ELR (cell line): ENCODE measurements at regions not wholly inside any gene's neighbourhood (a gene's known extent, or its start where the extent isn't known, plus 50 kb on each side); places are given as distances from the start of the nearest gene placed in this dataset.
"Not testable (repeated sequence)": the region's sequence is repeated elsewhere in the genome, so short reads cannot be mapped to it uniquely, and the experiment has no call there.

Experiments
- DNase-seq: peaks from one replicate; pipeline ENCODE4 v3.0.0-alpha.2; 2015; ENCODE audit warnings: low read depth

DNA sequence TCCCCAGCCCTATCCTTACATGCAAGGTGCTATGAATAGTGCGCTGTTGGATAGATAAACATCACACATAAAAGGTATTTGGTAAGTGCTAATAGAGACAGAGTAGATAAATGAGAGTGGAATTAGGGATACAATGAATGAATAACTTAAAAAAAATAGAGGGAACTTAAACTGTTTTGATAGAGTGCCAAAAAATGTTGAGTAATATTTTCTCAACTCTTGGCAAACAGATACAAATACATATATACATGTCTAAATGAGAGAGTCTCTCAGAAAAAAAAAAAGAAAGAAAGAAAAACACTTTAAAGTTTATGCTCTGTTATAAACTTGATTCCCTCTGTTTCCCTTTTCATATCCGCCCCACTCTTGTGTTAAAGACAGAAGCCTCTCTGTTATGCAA lies 667.4 kb downstream of the ROBO2 start:
- no peak for DNase-seq

DNA sequence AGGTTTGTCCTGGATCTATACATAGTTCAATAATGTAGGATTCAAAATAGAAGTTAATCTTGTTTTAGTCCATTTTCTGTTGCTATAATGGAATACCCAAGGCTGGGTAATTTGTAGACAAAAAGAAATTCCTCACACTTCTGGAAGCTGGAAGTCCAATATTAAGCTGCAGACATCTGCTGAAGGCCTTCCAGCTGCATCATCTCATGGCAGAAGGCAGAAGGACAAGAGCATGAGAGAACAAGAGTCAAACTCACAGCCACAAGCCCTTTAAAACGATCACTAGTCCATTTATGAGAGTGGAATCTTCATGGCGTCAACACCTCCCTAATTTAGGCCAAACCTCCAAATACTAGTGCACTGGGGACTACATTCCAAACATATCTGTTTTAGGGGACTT lies 669.3 kb downstream of the ROBO2 start:
- DNase-seq, result no peak

DNA sequence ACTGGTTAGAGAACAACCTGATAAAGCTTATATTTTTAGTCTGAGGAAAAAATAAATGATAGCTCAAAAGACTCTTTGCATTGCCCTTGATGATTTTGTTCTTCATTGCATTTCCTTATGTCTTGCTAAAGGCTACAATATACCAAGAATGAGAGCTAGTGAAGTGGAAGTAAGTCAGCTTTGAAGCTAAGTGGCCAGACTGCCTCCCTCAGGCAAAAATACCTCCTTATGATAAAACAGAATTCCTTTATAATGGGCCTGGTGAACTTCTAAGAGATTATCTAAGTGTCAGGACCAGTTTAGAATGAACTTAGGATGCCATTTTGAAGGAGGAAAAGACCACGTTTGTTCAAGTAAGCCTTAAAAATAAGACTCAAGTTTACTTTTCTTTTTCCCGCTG lies 678.4 kb downstream of the ROBO2 start:
- no peak for DNase-seq

DNA sequence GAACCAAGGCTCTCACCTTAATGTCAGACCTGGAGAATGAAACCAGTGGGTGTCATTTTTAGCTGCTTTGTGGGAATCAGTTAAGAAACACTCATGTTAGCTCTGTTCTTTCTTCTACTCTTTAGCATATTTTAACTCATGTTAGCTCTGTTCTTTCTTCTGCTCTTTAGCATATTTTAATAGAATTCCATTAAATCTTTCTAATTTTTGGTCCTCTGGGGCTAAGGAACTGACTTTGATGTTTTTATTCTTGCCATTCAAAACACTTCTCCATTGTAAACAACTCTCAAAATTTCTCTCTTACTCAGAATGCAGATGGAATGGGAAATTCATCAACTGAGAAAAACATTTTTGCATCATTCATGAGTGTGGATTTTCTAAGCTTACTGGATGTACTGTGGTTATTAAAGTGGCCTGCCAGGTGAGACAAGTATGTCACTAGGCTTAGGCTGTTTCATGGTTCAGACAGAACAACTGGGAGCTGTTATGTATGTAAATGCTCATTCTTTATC lies 680.6 kb downstream of the ROBO2 start:
- no peak for DNase-seq

DNA sequence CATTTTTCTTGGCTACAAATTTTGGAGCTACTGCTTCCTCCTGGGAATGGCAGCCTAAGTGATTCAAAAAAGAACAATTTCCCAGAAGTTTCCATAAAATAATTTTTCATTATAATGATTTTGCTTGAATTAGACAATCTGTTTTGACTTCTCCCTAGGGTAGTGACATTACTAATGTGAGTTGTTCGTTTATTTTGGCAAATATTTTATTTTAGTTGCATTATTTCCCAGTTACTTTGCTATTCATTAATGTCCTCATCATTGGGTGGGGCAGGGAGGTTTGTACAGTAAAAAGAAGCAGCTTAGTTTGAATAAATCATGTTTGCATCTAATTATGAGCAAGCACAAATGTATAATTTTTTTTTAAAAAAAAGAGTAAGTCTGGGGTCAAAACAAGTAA lies 686.6 kb downstream of the ROBO2 start:
- DNase-seq, result no peak

DNA sequence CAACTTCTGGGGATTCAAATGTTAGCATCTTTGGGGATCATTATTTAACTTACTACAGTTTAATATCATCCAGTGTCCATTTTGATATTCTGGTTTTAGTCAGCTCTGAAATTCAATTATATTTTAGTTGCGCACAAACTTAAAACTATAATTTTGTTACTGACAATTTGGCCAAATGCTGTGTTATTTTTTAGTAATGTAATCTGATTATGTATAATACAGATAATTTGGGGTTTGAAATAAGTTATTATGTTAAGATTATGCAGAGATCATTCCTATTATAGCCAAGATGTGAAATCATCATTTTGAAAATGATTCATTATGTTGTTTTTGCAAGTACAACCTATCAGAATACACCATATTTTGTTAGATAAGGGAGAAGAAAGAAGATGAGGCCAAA lies 706.1 kb downstream of the ROBO2 start:
- no peak for DNase-seq

DNA sequence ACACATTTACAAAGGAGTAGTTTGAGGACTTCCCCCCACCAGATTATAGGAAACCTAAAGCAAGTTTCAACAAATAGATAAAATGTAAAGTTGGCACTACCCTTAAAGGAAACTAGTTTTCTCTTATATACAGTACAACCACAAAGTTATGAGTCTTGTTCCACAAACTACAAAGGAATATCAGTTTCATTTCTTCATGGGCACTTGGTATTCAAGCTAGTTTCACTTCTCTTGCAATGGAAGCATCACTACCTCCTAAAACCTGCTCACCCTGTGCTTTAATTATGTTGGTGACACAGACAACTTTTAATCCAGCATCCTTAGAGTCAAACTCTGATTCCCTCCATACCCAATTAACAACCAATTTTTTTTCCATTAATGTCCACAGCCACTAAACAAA lies 707.0 kb downstream of the ROBO2 start:
- DNase-seq, result no peak

DNA sequence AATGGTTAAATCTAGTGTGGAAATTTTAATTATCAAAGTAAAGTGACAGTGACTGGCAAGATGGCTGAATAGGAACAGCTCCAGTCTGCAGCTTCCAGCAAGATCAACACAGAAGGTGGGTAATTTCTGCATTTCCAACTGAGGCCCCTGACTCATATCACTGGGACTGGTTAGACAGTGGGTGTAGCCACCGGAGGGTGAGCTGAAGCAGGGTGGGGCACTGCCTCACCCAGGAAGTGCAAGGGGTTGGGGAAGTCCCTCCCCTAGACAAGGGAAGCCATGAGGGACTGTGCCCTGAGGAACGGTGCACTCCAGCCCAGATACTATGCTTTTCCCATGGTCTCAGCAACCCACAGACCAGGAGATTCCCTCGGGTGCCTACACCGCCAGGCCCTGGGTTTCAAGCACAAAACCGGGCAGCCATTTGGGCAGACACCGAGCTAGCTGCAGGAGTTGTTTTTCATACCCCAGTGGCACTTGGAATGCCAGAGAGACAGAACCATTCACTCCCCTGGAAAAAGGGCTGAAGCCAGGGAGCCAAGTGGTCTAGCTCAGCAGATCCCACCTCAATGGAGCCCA lies 716.6 kb downstream of the ROBO2 start:
- not testable (repeated sequence) for DNase-seq

DNA sequence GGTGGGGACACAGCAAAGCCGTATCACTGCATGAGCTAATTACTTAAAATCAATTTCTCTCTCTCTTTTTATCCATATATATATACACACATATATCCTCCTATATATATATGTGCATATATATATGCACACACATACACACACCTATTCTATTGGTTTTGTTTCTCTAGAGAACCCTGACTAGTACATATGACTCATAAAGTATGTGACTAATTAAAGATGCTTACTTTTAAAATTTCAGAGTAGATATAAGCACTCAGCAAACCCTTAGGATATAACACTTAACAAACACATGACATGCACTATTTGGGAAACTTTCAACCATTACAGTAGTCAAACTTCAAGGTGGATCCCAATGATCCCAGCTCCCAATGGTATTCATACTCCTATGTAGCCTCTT lies 732.6 kb downstream of the ROBO2 start:
- peak; percentile 2 for DNase-seq

DNA sequence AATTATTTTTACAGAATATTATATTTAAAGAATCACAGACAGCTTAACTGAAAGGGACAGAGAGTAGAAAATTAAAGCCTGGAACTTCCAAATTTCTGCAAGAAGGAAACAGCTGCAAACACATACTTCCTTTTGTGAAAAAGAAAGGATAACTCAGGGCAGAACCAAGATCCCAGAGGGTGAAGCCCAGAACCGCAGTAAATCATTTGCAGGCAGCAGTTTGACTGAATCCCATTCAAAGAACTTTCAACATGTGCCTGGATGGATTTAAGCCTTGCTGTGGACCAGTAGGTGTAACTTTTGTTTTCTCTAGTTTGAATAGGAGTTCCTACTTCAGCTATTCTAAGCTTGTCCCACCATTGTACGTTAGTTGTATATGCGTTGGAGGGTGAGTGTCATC lies 733.2 kb downstream of the ROBO2 start:
- DNase-seq, result no peak

DNA sequence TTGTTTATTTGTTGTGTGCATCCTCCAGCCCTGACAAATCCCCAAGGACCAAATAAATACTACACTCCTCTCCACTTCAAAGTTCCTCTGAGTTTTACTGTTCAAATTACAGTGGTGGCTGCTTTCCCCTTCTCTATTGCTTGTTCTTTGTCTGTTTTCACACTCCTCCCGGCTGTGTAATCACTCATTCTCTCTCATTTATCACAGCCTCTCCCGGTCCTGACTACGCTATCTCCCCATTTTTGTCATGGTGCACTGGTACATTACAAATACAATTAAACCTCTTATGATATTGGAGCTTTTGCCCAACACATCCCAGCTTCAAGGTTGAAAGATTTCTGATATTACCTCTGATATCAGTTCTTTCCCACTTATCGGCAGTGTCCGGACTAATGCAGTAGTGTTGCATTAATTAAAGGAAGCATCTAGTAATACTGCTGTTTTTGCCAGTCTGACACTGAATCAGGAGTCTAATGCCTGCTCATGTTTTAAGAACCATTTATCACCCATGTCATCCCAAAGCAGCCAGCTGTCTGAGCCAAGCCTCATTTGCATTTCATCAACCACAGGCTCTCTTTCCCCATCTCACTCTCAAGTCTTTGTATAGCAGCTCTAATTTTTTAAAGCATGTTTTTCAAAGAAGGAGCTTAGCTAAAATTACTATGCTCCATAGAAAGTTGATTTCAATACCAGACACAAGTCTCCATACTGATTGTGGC lies 740.5 kb downstream of the ROBO2 start:
- no peak for DNase-seq

DNA sequence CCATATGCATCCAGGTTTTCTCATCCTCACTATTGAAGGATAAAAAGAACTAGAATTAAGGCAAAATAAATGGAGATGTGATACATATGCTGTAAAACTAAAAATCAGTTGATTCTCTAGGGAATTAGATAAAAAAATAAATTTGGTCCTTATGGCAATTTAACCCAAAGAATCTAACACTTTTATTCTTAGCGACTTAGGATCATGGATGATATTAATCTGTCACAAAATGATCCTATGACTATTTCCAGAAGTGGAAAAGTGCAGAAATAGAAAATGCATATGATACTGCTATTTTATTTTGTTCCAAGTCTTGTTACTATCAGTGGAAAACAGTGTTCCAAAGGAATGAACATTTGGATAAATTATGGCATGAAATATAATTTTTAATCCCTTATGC lies 746.3 kb downstream of the ROBO2 start:
- no peak for DNase-seq

DNA sequence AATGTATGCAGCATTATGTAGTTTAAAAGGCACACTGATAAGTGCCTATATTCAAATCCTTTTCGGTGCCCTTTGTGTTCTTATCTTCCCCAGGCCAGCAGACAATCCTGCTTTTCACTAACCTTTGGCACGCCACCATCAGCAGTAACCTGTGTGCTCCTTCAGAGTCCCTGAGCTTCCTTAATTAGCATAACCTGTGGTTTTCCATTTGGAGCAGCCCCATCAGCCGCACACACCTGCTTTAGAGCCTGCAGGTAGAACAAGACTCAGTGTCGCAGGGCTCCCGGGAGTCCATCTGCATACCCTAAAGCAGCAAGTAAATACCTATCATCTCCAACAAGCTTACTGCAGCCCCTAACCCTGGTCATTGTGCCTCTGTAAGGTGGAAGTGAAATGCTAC lies 755.1 kb downstream of the ROBO2 start:
- no peak for DNase-seq

DNA sequence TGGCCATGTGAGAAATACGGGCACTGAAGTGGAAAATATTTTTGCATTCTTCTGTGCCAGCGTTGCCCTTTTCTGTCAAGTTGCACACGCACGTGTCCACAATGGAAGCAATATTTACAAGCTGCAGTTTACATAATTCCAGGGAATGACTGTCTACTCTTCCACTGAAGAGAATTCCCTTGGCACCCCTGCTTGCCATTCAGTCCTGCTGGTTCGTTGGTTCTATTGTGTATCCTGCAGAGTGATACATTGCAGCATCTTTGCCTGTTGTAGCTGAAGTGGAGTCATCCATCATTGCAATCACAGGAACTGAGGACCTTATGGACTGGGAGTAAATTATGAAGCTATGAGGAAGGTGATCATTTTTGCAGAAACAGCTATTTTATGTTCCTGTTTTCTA lies 759.4 kb downstream of the ROBO2 start:
- DNase-seq, result no peak

DNA sequence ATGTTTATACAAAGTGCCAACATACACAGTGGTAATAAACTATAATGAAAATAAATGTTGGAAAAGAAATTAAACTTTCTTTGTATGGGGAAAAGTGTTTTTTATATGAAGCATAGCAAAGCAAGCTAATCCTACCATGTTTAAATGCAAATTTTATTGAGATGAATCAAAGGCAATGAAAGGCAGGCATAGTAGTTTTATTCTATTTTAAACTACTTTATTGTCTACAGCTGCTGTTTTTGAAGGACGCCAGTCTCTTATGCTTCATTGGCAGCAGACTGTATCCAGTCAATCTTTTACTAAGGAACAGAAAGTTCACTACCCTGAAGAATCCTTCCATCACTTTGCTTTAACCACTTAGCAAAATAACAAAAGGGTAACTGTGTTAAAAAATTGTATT lies 761.0 kb downstream of the ROBO2 start:
- no peak for DNase-seq

DNA sequence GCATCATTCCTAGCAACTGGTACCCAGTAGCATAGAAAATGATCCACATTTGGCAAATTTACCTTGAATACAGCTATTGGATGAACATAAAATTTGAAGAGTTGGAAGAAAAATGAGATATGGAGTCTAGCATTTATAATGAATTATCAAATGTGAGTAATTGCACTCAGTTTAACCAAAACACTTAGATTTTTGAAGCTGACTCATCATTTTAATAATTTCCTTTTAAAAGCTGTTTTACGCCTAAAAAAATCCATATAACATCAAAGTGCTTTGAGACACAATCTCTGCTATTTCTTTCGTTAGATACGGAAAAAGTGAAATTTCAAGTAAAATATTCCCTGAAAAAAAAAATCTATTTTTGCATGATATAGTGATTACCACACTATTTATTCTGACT lies 767.4 kb downstream of the ROBO2 start:
- no peak for DNase-seq

DNA sequence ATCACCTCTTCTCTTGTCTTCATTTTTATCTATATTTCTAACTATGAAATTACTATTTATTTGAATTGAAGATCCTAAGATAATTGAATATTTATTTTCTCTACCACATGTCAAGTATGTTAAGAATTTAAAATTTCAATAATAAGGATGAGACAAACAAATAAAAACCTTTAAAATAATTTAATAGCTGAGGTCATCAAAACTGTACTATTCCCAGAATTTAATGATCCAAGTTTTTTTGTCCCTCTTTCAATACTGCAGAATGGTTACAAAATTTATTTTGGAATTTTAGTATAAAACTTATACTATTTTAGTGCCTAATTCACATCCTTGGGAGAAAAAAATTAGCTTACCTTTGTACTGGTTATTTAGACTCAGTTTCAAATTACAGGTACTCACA lies 774.9 kb downstream of the ROBO2 start:
- DNase-seq, result no peak

DNA sequence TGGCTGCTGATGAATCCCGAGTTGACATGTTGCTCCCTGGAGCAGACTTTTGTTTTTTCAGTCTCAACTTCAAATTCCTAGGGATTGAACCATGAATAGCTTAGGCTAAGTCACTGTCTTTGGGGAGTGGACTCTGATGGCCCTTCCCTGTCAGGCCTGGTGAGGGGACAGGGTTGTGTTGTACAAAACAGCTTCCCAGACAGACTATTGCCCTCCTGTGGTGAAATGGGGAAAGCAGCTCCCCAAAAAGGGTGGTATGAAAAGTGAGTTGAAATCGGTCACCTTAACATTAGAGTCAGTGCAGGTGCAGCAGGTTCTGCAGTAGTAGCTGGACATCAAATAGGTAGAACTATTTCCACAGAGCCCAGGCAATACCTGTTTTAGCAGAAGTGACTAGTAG lies 775.6 kb downstream of the ROBO2 start:
- peak; percentile 20 for DNase-seq

DNA sequence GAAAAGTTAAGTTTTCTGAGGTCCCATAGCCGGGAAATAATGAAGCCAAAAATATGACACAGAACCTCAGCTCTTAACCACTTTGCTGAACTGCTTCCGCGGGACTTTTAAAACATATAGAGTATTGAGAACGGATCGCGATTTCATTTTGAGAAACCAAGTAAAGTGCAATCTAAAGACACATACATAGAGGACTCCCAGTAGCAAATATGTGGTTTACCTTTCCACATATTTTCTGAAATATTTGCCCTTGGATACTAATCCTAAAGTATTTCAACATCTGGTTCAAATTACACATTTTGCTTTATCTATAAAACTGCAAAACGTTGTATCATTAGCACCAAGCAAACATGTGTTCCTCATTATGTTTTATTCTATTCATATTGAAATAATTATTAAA lies 776.5 kb downstream of the ROBO2 start:
- DNase-seq, result no peak

DNA sequence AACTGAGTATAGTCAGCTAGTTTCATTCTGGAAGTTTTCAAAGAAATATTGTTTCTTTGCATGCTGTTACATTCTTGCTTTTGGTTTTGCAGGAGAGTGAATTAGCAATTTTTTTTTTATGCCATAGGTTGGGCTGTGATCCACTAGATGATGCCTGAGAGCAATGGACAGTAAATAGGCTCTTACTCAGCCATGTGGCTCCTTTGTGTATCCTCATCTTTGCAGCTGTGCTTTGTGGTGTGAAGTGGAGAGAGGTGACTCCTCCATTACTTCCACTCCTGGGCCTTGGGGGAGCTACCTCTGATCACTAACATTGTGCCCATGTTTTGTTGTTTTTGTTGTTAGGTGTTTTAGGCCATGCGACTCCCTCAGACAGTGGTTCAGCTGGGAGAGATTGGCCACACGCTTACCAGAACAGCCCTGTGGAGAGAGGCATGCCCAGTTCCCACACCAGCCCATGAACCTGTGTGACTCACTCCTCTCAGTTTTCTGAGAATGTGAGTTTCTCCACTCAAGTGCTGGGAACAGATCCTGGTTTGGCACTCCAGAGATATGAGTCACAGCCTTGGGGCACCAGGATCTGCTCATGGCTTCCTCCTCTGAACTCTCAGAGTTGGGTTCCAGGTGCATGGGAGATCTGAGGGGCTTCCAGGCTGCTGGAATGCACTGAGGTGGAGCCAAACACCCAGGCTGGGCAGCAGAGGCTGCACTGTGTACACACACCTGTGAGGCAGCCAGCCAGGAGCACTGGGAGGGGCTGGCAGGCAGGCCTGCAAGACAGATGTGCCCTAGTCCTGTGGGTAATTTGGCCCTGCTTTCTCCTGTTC lies 785.3 kb downstream of the ROBO2 start:
- peak; percentile 92 for DNase-seq

DNA sequence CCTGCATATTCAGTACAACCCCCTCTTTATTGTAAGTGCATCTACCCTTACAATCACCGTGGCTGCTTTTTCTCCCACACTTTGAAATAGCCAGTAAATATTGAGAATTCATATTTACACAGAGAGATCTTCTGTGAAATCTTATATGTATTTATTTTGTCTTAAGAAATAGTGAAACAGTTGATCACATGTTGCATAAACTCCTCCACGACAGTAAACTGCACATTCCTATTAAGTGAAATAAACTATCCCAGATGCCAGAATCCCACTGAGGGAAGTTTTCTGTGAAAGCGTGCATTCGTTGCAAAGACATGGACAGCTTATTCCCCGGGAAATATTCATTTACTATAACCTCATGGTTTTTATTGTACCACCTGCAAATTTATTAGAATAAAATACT lies 796.0 kb downstream of the ROBO2 start:
- no peak for DNase-seq

DNA sequence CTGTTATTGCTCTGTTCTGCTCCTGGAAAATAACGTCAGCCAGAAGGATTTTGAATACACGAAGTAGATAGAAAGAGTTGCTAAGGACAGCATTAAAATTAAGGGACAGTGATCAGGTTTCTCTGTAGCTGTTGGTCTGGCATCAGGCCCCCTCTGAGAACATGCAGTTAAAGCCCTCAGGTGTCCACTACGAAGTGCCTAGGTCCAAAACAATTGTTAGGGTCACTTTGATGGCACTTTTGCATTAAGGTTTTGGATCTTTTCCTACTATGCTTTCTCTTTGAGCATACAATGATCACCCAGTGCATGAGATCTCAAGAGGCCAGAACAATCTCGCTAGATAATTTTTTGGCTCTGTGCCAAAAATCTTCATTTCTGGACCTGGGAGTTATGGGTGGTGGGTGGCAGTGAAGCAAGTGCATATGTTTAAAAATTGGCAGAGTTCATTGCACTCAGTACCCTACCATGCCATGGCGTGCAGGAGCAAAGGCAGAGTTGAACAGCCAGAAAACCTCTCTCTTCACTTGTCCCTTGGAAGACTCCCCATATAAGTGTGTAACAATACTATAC lies 797.6 kb downstream of the ROBO2 start:
- no peak for DNase-seq

DNA sequence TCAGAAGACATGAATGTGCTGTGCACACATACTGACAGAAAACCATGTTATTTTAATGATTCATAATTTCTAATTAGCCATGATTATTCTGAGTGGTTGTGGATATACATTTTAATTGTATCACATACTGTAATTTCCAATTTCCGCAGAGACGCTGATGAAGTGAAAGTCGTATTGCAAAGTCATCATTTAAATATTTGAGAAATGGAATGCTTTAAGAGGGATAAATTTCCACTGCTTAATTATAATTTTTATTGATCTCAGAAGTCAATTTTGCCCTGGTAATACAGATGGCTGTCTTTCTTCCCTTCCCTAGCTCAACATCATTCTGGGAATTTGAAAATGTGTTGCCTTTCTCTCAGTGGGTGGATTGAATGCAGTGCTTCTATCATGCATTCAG lies 819.3 kb downstream of the ROBO2 start:
- no peak for DNase-seq
